ENCODE measurements at regions not wholly inside any gene's neighbourhood (a gene's known extent, or its start where the extent isn't known, plus 50 kb on each side); places are given as distances from the start of the nearest gene placed in this dataset.
"Not testable (repeated sequence)": the region's sequence is repeated elsewhere in the genome, so short reads cannot be mapped to it uniquely, and the experiment has no call there.

GRCh38 chr5:104643320-104643719 lies 1080.7 kb upstream of the NUDT12 start:
- no peak for DNase-seq
- in situ Hi-C loops (cut with HindIII; ENCODE audit: low pct_ligation_motif_present, low pct_unique_long_range_greater_than_20kb, low sequenced_read_pairs), result no loop called here

GRCh38 chr5:104635227-104635626 lies 1072.6 kb upstream of the NUDT12 start:
- in situ Hi-C loops (cut with HindIII; ENCODE audit: low pct_ligation_motif_present, low pct_unique_long_range_greater_than_20kb, low sequenced_read_pairs), result no loop called here
- DNase-seq, result peak; percentile 81

- in situ Hi-C loops (cut with HindIII; ENCODE audit: low pct_ligation_motif_present, low pct_unique_long_range_greater_than_20kb, low sequenced_read_pairs), result no loop called here
- no peak for DNase-seq
Observed at GRCh38 chr5:104628911-104629310, 1066.3 kb upstream of the NUDT12 start.

- in situ Hi-C loops (cut with HindIII; ENCODE audit: low pct_ligation_motif_present, low pct_unique_long_range_greater_than_20kb, low sequenced_read_pairs), result no loop called here
- no peak for DNase-seq
Observed at GRCh38 chr5:104626122-104626521, 1063.5 kb upstream of the NUDT12 start.

GRCh38 chr5:104612005-104612404 lies 1049.4 kb upstream of the NUDT12 start:
- in situ Hi-C loops (cut with HindIII; ENCODE audit: low pct_ligation_motif_present, low pct_unique_long_range_greater_than_20kb, low sequenced_read_pairs), result no loop called here

DNA sequence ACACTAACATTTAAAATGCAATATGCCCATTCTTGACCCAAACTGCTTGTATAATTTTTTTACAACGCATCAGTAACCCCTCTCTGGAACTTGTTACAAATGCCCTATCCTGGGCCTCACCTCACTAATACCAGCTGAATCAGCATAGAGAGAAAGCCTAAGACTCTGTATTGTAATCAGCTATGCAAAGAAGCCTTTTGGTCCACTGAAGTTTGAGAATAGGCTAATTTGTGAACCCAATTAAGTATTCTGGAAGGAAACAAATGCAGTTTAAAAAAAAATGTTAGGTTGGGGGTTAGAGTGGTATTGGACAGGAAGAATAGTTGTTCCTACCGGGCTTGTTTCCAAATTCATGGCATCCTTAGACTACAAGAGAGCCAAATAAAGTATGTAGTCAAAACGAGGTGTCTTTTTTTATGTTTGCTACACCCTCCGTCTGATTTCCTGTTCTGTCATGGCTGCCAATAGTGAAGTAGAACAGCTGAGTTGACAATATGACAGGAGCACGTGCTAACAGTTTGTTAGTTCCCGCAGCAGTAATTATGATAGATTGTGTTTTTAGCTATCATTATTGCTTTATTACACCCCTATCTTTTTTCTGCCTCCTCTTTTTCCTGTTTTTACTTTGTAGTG lies 1048.7 kb upstream of the NUDT12 start:
- in situ Hi-C loops (cut with HindIII; ENCODE audit: low pct_ligation_motif_present, low pct_unique_long_range_greater_than_20kb, low sequenced_read_pairs), result no loop called here
- no peak for DNase-seq

More at GRCh38 chr5:104612005-104612404, 1049.4 kb upstream of the NUDT12 start:
- DNase-seq, result no peak

GRCh38 chr5:104606258-104606829 lies 1043.8 kb upstream of the NUDT12 start:
- no peak for DNase-seq
- in situ Hi-C loops (cut with HindIII; ENCODE audit: low pct_ligation_motif_present, low pct_unique_long_range_greater_than_20kb, low sequenced_read_pairs), result no loop called here

DNA sequence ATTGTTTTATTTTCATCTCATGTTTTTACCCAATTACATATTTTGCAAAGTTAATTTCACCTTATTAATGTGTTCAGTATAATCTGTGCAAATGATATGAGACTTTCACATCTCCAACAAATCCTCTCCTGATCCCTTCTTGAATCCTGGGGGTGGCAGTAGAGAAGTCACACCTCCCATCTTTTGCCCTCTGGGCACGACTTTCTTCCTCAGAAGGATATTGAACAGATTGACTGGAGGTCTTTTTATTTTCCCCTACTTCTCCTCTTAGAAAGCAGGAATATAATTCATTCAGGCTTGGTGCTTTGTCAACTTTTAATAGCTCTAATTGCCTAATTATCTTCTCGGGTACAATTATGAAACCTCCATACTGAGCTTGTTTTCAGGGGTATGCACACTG lies 1037.1 kb upstream of the NUDT12 start:
- in situ Hi-C loops (cut with HindIII; ENCODE audit: low pct_ligation_motif_present, low pct_unique_long_range_greater_than_20kb, low sequenced_read_pairs), result no loop called here
- no peak for DNase-seq

GRCh38 chr5:104598285-104598684 lies 1035.7 kb upstream of the NUDT12 start:
- no peak for DNase-seq
- in situ Hi-C loops (cut with HindIII; ENCODE audit: low pct_ligation_motif_present, low pct_unique_long_range_greater_than_20kb, low sequenced_read_pairs), result no loop called here

DNA sequence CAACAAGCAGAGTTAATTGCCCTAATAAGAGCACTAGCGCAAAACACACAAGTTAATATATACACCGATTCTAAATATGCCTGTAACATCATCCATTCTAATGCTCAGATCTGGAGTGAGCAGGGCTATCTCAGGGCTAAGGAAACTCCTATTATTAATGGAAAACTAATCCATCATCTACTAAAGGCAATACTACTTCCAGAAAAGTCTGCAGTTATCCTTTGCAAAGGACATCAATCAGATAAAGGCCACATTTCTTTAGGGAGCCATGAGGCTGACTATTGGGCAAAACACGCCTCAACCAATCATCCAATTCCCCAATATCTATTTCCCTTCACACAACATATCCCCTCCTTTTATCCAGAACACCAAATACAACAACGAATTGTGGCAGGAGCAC lies 1032.3 kb upstream of the NUDT12 start:
- in situ Hi-C loops (cut with HindIII; ENCODE audit: low pct_ligation_motif_present, low pct_unique_long_range_greater_than_20kb, low sequenced_read_pairs), result no loop called here
- no peak for DNase-seq

DNA sequence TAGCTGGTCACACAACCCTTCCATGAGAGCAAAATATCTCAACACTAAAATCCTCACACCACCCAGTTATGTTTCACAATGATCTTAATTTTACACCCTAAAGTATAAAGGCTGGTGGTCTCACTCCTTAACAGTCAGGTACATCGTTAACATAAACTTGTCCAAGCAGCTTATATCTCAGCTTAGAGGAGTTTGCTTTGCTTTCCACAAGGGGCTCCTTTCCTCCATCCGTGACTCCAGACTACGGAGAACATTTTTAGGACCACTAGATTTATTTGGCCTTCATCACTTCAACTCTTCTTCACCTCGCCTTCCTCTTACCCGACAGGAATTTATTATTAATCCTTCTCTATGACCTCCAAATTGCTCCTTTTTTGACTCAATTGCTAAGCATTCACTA lies 1014.1 kb upstream of the NUDT12 start:
- DNase-seq, result no peak
- in situ Hi-C loops (cut with HindIII; ENCODE audit: low pct_ligation_motif_present, low pct_unique_long_range_greater_than_20kb, low sequenced_read_pairs), result no loop called here

DNA sequence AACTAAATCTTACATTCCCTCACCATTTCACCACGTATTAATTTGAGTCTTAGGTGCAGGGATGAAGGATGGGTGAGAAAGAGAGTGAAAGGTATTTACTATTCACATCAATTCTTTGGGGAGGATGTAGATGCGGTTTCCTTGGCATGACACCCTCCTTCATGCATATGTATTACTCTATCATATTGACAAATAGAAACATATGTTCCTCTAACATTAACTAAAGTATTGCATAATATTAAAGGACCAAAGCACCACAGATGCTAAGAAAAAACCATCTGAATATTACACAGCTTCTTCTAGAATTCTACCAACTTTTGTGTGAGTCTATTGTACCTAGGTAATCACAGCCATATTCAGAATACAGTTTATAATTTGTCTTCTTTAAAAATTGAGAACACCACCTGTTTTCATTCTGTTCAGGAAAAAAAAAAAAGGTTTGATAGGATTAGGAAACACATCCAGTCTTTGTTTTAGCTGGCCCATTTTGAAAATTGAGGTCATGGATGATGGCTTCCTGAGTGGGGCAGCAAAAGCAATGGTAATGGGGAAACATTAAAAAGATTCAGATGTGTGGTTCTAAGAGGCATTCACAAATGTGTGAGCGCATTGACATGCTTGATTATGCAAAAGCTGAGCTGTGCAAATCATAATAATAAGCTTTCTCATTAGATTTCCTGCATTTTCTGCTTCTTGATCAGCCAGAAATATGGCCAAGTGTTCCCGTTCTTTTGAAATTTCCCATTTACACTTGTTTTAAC lies 1011.5 kb upstream of the NUDT12 start:
- in situ Hi-C loops (cut with HindIII; ENCODE audit: low pct_ligation_motif_present, low pct_unique_long_range_greater_than_20kb, low sequenced_read_pairs), result no loop called here
- no peak for DNase-seq

DNA sequence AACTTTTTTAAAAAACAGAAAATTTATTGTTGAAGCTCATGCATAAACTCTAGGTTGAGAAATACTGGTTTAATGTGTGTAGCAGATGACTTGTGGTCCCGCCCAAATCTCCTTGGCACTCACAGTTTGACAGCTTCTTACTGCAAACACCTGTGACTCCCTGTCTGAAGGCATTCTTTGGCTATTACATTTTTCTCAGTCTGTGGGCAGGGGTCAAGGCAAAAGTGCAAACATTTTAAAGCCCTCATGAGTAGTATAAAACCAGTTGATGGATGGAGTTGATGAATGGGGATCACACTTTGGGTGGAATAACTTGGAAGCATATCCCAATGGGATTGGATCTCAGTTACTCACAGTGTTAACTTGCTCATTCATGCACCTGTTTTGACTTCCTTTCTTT lies 1007.0 kb upstream of the NUDT12 start:
- DNase-seq, result no peak
- in situ Hi-C loops (cut with HindIII; ENCODE audit: low pct_ligation_motif_present, low pct_unique_long_range_greater_than_20kb, low sequenced_read_pairs), result no loop called here

DNA sequence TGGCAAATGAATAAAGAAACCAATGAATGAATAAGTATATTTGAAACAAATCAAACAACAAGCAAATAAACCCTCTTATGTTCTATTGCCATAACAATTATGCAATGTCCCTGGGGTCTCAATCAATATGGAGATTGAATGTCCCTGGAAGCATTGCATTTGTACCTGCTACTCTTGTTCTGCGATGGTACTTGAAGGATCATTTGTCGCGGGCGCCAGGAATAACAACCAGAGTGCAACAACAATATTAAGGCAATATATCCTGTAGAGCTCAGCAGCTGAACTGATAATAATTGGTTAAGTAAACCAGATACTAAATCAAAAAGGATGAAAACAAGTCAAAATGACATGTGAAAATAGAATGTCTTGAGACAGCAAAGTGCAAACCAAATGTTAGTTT lies 1001.9 kb upstream of the NUDT12 start:
- in situ Hi-C loops (cut with HindIII; ENCODE audit: low pct_ligation_motif_present, low pct_unique_long_range_greater_than_20kb, low sequenced_read_pairs), result no loop called here

GRCh38 chr5:104556957-104557356 lies 994.4 kb upstream of the NUDT12 start:
- in situ Hi-C loops (cut with HindIII; ENCODE audit: low pct_ligation_motif_present, low pct_unique_long_range_greater_than_20kb, low sequenced_read_pairs), result no loop called here
- no peak for DNase-seq

More for the DNA sequence above, 1001.9 kb upstream of the NUDT12 start:
- no peak for DNase-seq

GRCh38 chr5:104551628-104552027 lies 989.0 kb upstream of the NUDT12 start:
- no peak for DNase-seq
- in situ Hi-C loops (cut with HindIII; ENCODE audit: low pct_ligation_motif_present, low pct_unique_long_range_greater_than_20kb, low sequenced_read_pairs), result no loop called here

GRCh38 chr5:104546871-104547270 lies 984.3 kb upstream of the NUDT12 start:
- DNase-seq; in situ Hi-C loops (cut with HindIII; ENCODE audit: low pct_ligation_motif_present, low pct_unique_long_range_greater_than_20kb, low sequenced_read_pairs): not testable (repeated sequence)

- in situ Hi-C loops (cut with HindIII; ENCODE audit: low pct_ligation_motif_present, low pct_unique_long_range_greater_than_20kb, low sequenced_read_pairs), result no loop called here
- no peak for DNase-seq
Observed at GRCh38 chr5:104541141-104541785, 978.7 kb upstream of the NUDT12 start.

GRCh38 chr5:104540448-104540847 lies 977.9 kb upstream of the NUDT12 start:
- in situ Hi-C loops (cut with HindIII; ENCODE audit: low pct_ligation_motif_present, low pct_unique_long_range_greater_than_20kb, low sequenced_read_pairs), result no loop called here
- DNase-seq, result no peak
